Large intestine (tissue), 3 donors: ENCODE measurements at regions not wholly inside any gene's neighbourhood (a gene's known extent, or its start where the extent isn't known, plus 50 kb on each side); places are given as distances from the start of the nearest gene placed in this dataset.
"Not testable (repeated sequence)": the region's sequence is repeated elsewhere in the genome, so short reads cannot be mapped to it uniquely, and the experiment has no call there.

Experiments used
- DNase-seq, 2 donors: peaks; one replicate each; pipeline versions ENCODE4 v3.0.0 to v3.0.0-alpha.2; 2013
- H3K27ac ChIP-seq: one replicate; pipeline ENCODE4 v1.5.1; 2013; ENCODE audit warnings: low read length
- H3K27me3 ChIP-seq: 2 replicates; pipeline ENCODE4 v1.6.1; 2013; ENCODE audit warnings: low read length; ENCODE audit not compliant: control insufficient read depth, insufficient read depth
- H3K36me3 ChIP-seq: 2 replicates; pipeline ENCODE4 v1.6.1; 2013; ENCODE audit warnings: low read length; ENCODE audit not compliant: control insufficient read depth, insufficient read depth
- H3K4me1 ChIP-seq: one replicate; pipeline ENCODE4 v1.6.1; 2013; ENCODE audit warnings: low read length; ENCODE audit not compliant: control insufficient read depth, insufficient read depth
- H3K4me3 ChIP-seq: one replicate; pipeline ENCODE4 v1.5.1; 2013; ENCODE audit warnings: low read length
- H3K9me3 ChIP-seq: one replicate; pipeline ENCODE4 v1.6.1; 2013; ENCODE audit warnings: mild to moderate bottlenecking, low read depth, low read length, moderate library complexity; ENCODE audit not compliant: control insufficient read depth
- WGBS: methylation state at CpG from one replicate; pipeline ENCODE4 v1.1.5; 2013; ENCODE audit warnings: low lambda C conversion rate; ENCODE audit not compliant: insufficient coverage; 5-methylcytosine and 5-hydroxymethylcytosine counted together

DNA sequence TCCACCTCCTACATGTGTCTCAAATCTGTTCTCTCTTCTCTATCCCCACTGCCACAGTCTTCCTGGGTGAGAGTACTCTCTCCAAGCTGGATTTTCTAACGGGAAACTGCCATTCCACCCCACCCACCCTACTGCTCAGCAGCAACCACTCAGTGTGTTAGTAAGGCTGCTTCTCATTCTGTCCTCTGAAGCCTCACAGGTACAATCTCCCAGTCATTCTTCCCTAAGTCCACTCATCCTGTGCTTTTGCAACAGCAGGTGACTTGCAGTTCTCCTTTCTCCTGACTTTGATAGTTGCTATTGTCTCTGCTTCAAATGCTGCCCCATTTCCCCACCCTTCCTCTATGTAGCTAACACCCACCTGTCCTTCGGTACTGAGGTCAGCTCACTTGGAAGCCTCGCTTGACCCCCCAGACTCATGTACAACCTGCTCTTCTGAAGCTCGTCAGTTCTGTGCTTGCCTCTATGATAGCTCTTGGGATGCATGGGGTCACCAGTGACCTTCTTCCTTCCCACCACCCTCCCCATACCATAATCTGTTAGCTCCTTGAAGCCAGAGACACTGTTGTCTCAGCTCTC, 188.9 kb downstream of the RRAGC start:
- Histone ChIP-seq H3K27ac (no peak overlapping the region), H3K4me3 (no peak overlapping the region), H3K4me1 (no peaks in the 10 kb centered on the region), H3K9me3 (no peaks in the 10 kb centered on the region), H3K27me3 (no peaks in the 10 kb centered on the region), H3K36me3 (no peaks in the 10 kb centered on the region)
- DNase-seq = no peak
- no CpG with 5 or more reads among the region's 4 CpGs for WGBS

DNA sequence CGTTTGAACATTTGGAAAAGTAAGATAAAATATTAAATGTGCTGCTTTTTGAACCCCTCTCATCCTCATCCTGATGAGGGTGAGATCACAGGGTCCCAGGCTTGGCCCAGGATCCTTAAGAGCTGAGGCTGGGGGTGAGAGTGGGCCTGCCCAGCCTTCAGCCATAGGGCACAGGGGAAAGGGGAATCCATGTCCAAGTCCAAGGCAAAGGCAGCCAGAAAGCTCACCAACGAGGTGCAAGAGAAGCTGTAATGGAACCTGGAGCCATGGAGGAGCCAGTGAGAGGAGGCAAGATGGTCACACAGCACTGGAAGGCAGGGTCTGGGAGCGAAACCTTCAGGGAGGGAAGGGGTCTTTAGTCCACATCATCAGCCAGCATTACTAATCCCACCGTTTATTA, 191.9 kb downstream of the RRAGC start:
- 86% methylated on average over 1 of the region's 4 CpGs for WGBS
- Histone ChIP-seq H3K4me3 (no peak overlapping the region), H3K27me3 (no peaks in the 10 kb centered on the region), H3K27ac (no peak overlapping the region), H3K4me1 (no peaks in the 10 kb centered on the region), H3K9me3 (no peaks in the 10 kb centered on the region), H3K36me3 (no peaks in the 10 kb centered on the region)
- DNase-seq = no peak

DNA sequence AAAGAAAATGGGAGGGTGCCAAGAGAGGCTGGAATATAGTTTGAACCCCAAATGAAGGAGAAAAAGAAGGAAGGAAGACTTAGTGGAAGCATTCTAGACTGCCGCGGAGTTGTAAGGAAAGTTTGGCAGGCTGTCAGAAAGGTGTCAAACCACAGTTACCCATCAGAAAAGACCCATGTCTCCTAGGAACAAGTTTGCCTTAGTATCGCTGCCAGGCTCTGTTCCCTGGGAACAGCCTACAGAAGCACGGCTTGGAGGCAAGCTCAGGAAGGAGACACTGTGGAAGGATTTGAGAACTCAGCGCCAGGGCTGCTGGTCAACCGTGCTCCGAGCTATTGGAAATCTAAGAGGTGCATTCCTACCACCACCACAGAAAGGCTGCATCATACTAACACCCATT, 197.4 kb downstream of the RRAGC start:
- no peaks in the 10 kb centered on the region for H3K4me1 ChIP-seq
- H3K9me3 ChIP-seq = no peaks in the 10 kb centered on the region
- DNase-seq = no peak
- H3K36me3 ChIP-seq = no peaks in the 10 kb centered on the region
- no peak overlapping the region for H3K4me3 ChIP-seq
- H3K27ac ChIP-seq = no peak overlapping the region
- no CpG with 5 or more reads among the region's 7 CpGs for WGBS
- peaks cover 3% of the 10 kb centered on the region for H3K27me3 ChIP-seq

DNA sequence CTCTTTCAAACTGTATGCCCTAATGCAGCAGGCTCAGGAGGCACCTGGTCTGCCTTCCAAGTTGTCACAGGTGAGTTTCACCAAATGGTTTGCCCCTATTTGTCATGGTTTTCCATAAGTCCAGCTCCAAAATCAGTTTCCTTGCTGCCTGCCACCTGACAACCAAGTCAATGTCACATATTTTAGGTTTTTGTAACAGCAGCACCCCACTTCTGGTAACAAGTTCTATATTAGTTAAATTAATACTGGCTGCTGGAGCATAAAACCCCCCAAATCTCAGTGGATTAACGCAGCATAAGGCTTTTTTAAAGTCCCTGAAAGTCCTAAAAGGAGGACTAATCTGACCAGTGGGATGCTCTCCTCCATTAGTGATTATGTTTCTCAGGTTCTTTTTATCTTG, 200.7 kb downstream of the RRAGC start:
- H3K27ac ChIP-seq = no peak overlapping the region
- no CpG with 5 or more reads among the region's 1 CpG for WGBS
- no peaks in the 10 kb centered on the region for H3K4me1 ChIP-seq
- no peak overlapping the region for H3K4me3 ChIP-seq
- H3K9me3 ChIP-seq = no peaks in the 10 kb centered on the region
- H3K27me3 ChIP-seq = peaks cover 5% of the 10 kb centered on the region
- no peaks in the 10 kb centered on the region for H3K36me3 ChIP-seq
- DNase-seq = no peak

DNA sequence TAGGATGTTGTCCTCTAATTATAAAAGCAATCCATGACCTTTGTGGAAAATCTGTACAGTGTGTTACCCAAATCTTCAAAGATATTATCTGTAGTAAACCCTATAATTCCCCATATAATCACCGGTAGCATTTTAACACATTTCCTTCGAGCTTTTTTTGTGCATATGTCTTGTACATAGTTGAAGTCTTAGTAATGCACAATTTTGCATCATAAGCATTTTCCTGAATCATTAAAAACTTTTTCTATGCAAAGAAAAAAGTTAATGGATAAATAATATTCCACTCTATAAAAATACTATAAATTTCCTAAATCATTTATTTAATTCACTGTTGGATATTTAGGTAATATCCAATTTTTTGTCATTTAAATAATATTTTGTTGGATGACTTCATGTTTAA, 201.7 kb downstream of the RRAGC start:
- no peaks in the 10 kb centered on the region for H3K36me3 ChIP-seq
- WGBS = 94% methylated on average over 2 of the region's 2 CpGs

DNA sequence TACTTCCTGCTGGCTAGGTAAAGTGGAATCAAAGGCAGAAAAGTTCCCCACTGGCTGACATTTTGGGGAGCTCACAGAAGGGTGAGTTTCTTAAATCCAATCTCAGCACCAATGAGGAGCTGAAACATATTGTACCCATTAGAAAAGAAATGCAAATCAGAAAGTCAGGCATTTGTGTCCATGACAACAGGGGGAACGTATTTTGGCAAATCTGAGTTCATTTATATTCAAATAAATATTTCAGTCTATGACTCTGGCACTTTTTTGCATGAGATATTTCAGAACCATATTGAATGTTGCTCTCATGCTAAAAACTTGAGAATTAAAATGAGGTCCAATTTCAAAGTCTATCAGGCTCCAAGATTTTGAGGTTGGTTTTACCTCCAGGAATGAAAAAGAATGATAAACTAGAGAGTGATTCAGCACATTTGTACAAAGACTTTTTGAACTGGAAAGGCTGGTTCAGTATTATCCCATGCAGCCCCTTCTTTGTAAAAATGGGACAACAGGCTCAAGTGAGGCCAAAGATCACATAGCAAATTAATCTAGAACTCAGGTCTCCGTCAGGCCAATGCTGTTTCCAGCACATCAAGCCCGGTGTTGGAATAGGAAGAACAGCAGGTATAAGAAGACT, 202.2 kb downstream of the RRAGC start:
- DNase-seq = no peak
- H3K27me3 ChIP-seq = peaks cover 5% of the 10 kb centered on the region
- H3K4me3 ChIP-seq = no peak overlapping the region
- H3K36me3 ChIP-seq = no peaks in the 10 kb centered on the region
- H3K27ac ChIP-seq = no peak overlapping the region
- no peaks in the 10 kb centered on the region for H3K4me1 ChIP-seq
- no CpG with 5 or more reads among the region's 3 CpGs for WGBS
- no peaks in the 10 kb centered on the region for H3K9me3 ChIP-seq

More for the DNA sequence above, 201.7 kb downstream of the RRAGC start:
- DNase-seq = no peak
- no peak overlapping the region for H3K27ac ChIP-seq
- H3K27me3 ChIP-seq = peaks cover 5% of the 10 kb centered on the region
- H3K4me1 ChIP-seq = no peaks in the 10 kb centered on the region
- no peak overlapping the region for H3K4me3 ChIP-seq
- no peaks in the 10 kb centered on the region for H3K9me3 ChIP-seq

DNA sequence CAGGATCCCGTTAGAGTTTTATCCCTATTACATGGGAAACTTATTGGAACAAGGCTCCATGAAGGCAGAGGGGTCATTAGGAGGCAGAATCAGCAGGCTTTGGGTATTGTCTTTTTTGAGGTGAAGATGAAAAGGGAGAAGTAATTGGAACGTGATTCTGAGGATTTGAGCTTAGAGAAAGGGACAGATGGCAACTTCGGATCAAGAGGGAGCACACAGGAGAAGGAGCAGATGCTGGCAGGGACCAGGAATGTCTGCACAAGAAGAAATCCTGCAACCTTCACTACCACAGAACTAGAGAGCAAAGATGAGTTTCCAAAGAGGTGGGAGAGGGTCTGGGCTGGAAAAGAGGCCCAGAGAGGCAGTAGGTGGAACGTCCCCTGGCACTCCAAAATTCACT, 202.8 kb downstream of the RRAGC start:
- Histone ChIP-seq H3K27ac (no peak overlapping the region), H3K36me3 (no peaks in the 10 kb centered on the region), H3K4me3 (no peak overlapping the region), H3K27me3 (peaks cover 5% of the 10 kb centered on the region), H3K4me1 (no peaks in the 10 kb centered on the region), H3K9me3 (no peaks in the 10 kb centered on the region)
- WGBS = 40% methylated on average over 1 of the region's 4 CpGs
- DNase-seq = no peak

DNA sequence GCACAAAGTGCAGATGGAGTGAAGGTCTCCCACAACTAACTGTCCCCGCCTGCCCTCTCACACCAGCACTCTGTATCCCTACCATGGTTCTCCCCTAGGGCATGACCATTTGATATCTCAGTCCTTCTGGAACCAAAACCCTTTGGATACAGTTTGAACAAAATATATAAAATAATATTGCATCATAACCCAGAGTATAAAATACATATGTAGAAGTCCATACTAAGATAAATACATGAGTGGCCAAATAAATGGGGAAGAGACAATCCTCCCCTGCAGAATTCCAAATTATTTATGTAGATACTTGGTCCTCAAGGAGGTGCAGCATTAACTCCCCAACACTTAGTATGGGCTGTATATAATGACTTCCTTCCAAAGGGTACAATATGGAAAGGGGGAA, 207.4 kb downstream of the RRAGC start:
- no peaks in the 10 kb centered on the region for H3K4me1 ChIP-seq
- WGBS = no CpG with 5 or more reads among the region's 1 CpG
- no peak overlapping the region for H3K4me3 ChIP-seq
- no peak for DNase-seq
- H3K9me3 ChIP-seq = no peaks in the 10 kb centered on the region
- no peaks in the 10 kb centered on the region for H3K36me3 ChIP-seq
- no peak overlapping the region for H3K27ac ChIP-seq
- peaks cover 3% of the 10 kb centered on the region for H3K27me3 ChIP-seq

DNA sequence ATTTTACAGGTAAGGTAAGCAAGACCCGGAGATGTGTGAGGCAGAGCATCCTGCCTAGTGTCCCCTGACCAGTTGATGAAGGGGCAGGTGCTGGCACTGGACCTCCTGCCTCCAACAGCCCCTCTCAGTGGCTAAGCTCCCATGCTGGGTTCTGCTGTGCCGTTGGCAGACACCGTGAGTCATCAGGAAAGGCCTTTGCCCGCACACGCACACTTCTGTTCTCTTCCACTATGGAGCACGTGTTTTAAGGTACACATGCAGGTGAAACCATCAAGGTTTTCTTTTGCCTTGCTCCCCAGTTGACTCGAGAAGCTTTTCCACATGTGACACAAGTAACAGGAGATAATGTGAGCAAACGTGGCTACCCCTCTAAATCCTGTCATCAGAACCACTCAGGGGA, 207.9 kb downstream of the RRAGC start:
- H3K27ac ChIP-seq = no peak overlapping the region
- H3K36me3 ChIP-seq = no peaks in the 10 kb centered on the region
- H3K4me1 ChIP-seq = no peaks in the 10 kb centered on the region
- H3K4me3 ChIP-seq = no peak overlapping the region
- DNase-seq = no peak
- no peaks in the 10 kb centered on the region for H3K27me3 ChIP-seq
- WGBS = no CpG with 5 or more reads among the region's 8 CpGs
- peaks cover under 1% of the 10 kb centered on the region for H3K9me3 ChIP-seq

DNA sequence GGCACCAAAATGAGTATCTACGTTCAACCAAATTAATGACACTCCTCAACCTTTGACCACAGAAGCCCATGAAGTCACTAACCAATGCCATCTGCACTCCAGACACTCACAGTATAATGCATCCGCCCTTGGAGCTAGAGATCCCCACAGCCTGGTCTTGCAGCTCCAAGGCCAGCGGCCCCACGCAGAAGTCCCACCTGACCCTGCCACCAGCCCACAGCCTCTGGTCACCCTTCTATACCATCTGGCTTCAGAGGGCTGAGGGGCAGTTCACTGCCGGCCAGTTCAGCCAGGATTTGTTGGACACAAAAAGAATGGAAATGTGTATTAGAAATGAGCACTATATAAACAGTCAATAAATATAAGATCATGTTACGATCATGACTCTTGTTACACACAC, 211.2 kb downstream of the RRAGC start:
- no peak for DNase-seq
- 80% methylated on average over 1 of the region's 6 CpGs for WGBS
- Histone ChIP-seq H3K27me3 (no peaks in the 10 kb centered on the region), H3K27ac (no peak overlapping the region), H3K4me1 (no peaks in the 10 kb centered on the region), H3K4me3 (no peak overlapping the region), H3K9me3 (peaks cover 5% of the 10 kb centered on the region), H3K36me3 (no peaks in the 10 kb centered on the region)

DNA sequence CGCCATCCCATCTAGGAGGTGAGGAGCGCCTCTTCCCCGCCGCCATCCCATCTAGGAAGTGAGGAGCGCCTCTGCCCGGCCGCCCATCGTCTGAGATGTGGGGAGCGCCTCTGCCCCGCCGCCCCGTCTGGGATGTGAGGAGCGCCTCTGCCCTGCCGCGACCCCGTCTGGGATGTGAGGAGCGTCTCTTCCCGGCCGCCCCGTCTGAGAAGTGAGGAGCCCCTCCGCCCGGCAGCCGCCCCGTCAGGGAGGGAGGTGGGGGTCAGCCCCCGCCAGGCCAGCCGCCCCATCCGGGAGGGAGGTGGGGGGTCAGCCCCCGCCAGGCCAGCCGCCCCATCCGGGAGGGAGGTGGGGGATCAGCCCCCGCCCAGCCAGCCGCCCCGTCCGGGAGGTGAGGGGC, 212.2 kb downstream of the RRAGC start:
- H3K27me3 ChIP-seq, H3K27ac ChIP-seq, H3K4me3 ChIP-seq, H3K4me1 ChIP-seq, H3K9me3 ChIP-seq, DNase-seq, H3K36me3 ChIP-seq: not testable (repeated sequence)
- no CpG with 5 or more reads among the region's 34 CpGs for whole genome bisulfite sequencing
